ENCODE measurements at regions not wholly inside any gene's neighbourhood (a gene's known extent, or its start where the extent isn't known, plus 50 kb on each side); places are given as distances from the start of the nearest gene placed in this dataset.

DNA sequence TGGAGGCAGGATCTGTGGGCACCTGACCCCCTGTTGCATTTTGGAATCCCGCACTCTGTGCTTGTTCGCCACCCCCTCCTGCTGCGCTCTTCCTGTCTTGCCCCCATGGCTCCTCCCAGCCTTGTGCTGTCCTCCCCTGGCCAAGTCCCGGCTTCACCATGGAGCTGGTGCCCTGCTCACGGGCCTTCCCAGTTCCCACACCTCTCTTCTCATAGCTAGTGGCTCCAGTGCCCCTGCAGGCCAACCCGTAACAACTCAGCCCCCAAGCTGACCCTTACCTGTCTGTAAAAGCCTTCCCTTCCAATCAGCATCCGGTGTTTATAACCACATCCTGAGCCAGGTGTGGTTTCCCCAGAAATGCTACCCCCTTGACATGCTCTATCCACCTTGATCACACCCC lies 407.7 kb upstream of the C2CD4B start:
- Mint-ChIP-seq H3K36me3 (no peaks in the 10 kb centered on the region), H3K4me3 (no peak overlapping the region), H3K4me1 (peaks cover 8% of the 10 kb centered on the region), H3K27me3 (ENCODE audit: low read depth) (no peaks in the 10 kb centered on the region), H3K9me3 (peaks cover 3% of the 10 kb centered on the region), H3K27ac (no peak overlapping the region)
- DNase-seq (ENCODE audit: low spot score in 2 of 2, unreplicated experiment in 2 of 2) = no peak
- TF ChIP-seq, protein P1, sequence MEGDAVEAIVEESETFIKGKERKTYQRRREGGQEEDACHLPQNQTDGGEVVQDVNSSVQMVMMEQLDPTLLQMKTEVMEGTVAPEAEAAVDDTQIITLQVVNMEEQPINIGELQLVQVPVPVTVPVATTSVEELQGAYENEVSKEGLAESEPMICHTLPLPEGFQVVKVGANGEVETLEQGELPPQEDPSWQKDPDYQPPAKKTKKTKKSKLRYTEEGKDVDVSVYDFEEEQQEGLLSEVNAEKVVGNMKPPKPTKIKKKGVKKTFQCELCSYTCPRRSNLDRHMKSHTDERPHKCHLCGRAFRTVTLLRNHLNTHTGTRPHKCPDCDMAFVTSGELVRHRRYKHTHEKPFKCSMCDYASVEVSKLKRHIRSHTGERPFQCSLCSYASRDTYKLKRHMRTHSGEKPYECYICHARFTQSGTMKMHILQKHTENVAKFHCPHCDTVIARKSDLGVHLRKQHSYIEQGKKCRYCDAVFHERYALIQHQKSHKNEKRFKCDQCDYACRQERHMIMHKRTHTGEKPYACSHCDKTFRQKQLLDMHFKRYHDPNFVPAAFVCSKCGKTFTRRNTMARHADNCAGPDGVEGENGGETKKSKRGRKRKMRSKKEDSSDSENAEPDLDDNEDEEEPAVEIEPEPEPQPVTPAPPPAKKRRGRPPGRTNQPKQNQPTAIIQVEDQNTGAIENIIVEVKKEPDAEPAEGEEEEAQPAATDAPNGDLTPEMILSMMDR (IDR thresholded peaks at IDR 0.05; ENCODE audit: unreplicated experiment) = no peak

DNA sequence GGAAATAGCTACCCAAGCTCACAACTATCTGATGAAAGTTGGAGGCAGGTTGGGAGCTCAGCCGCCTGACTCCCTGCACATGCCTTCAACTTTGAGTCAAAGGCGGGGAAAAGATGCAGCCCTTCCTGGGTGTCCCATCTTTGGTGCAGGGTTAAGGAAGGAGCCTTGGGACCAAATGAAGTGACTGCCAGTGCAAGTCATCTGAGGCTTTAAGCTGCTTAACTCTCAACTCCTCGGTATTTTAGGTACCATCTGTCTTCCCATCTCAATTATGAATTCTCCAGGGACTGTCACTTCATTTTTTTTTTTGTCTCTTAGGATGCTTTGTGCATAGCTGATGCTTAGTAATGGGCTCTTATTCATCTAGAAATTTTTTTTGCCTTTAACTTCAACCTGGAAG lies 408.8 kb upstream of the C2CD4B start:
- DNase-seq (ENCODE audit: low spot score in 2 of 2, unreplicated experiment in 2 of 2) = no peak
- H3K27ac Mint-ChIP-seq = no peak overlapping the region
- H3K4me3 Mint-ChIP-seq = no peak overlapping the region

DNA sequence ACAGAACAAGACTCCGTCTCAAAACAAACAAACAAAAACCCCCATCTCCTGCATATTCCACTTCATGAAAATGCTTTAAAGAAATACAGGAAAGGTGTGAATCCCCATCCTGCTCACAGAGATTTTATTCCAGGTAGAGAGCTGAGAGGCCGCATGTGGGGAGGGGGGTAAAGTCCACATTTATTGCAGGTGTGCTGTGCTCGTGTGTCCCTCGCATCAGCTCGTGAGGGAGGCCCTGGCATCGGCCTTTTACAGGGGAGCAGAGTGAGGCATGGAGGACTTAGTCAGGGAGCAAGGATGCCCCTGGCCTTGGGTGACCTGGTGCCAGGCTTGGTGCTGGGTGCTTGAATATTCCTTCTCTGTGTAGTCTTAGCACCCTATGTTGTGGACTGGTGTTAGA lies 413.5 kb upstream of the C2CD4B start:
- no peak overlapping the region for H3K4me3 Mint-ChIP-seq
- no peak for DNase-seq (ENCODE audit: low spot score in 2 of 2, unreplicated experiment in 2 of 2)
- H3K9me3 Mint-ChIP-seq = no peaks in the 10 kb centered on the region
- TF ChIP-seq, protein P1 (IDR thresholded peaks at IDR 0.05; ENCODE audit: unreplicated experiment) = no peak
- no peaks in the 10 kb centered on the region for H3K4me1 Mint-ChIP-seq
- H3K27ac Mint-ChIP-seq = no peak overlapping the region
- no peaks in the 10 kb centered on the region for H3K36me3 Mint-ChIP-seq
- H3K27me3 Mint-ChIP-seq (ENCODE audit: low read depth) = no peaks in the 10 kb centered on the region

More for the DNA sequence above, 408.8 kb upstream of the C2CD4B start:
- Mint-ChIP-seq H3K9me3 (peaks cover 3% of the 10 kb centered on the region), H3K4me1 (peaks cover 8% of the 10 kb centered on the region), H3K27me3 (ENCODE audit: low read depth) (no peaks in the 10 kb centered on the region), H3K36me3 (no peaks in the 10 kb centered on the region)
- TF ChIP-seq, protein P1 (IDR thresholded peaks at IDR 0.05; ENCODE audit: unreplicated experiment) = no peak

DNA sequence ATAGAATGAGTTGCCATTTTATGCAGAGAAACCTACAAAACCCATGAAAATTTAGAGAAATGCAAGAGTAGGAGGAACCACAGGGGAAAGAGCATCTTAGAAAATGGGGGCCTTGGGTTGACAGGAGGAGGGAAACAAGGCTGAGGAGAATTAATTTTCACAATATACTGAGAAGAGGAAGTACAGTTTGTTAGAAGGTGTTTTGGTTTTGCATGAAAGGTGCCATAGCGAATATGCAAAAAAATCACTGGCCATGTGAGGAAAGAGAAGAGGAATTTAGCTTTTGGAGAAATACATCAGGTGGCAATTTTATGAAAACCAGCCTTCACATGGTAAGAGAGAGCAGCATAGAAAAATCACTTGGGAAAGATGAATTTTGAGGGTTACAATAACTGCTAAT lies 413.9 kb upstream of the C2CD4B start:
- Mint-ChIP-seq H3K4me3 (no peak overlapping the region), H3K27ac (no peak overlapping the region), H3K9me3 (no peaks in the 10 kb centered on the region), H3K36me3 (no peaks in the 10 kb centered on the region), H3K4me1 (no peaks in the 10 kb centered on the region), H3K27me3 (ENCODE audit: low read depth) (no peaks in the 10 kb centered on the region)
- TF ChIP-seq, protein P1 (IDR thresholded peaks at IDR 0.05; ENCODE audit: unreplicated experiment) = no peak
- no peak for DNase-seq (ENCODE audit: low spot score in 2 of 2, unreplicated experiment in 2 of 2)

DNA sequence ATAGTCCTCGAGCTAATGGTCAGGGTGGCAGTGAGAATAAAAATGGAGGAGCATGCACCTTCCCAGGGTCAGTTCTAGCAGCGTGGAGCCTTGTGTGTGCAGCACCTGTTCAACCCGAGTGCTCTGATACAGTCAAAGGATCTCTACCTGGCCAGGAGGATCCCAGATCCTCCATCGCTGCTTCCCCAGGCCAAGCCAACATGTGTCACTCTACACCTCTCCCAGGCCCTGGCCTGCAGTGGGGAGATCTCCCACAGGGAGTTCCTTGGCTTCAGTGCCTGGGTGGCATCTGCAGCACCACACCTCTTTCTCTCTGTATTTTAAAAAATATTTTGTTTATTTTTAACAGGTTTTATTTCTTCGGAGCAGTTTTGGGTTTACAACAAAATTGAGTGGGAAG lies 414.8 kb upstream of the C2CD4B start:
- Mint-ChIP-seq H3K4me1 (no peaks in the 10 kb centered on the region), H3K27ac (no peak overlapping the region), H3K27me3 (ENCODE audit: low read depth) (no peaks in the 10 kb centered on the region), H3K36me3 (no peaks in the 10 kb centered on the region), H3K9me3 (no peaks in the 10 kb centered on the region), H3K4me3 (no peak overlapping the region)
- TF ChIP-seq, protein P1 (IDR thresholded peaks at IDR 0.05; ENCODE audit: unreplicated experiment) = no peak
- no peak for DNase-seq (ENCODE audit: low spot score in 2 of 2, unreplicated experiment in 2 of 2)

DNA sequence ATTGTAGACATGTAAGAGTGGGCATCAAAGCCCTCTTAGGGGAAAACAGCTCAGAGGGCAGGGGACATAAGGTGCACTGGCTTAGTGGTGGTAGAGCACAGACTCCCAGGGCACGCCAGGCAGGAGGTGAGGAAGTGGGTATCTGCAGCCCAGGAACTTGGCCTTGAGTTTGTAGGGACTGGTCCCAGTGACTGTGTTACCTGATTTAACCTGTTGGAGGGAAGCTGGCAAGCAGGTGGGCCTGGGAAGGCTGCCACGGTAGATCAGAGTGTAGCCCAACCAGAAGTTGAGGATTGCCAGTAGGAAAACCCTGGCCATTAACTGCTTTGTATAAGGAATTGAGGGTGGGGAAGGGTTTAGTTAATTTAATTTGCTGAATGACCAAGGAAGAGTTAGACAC lies 417.5 kb upstream of the C2CD4B start:
- DNase-seq (ENCODE audit: low spot score in 2 of 2, unreplicated experiment in 2 of 2) = no peak
- Mint-ChIP-seq H3K4me1 (no peaks in the 10 kb centered on the region), H3K27ac (no peak overlapping the region), H3K36me3 (no peaks in the 10 kb centered on the region), H3K4me3 (no peak overlapping the region), H3K27me3 (ENCODE audit: low read depth) (no peaks in the 10 kb centered on the region), H3K9me3 (no peaks in the 10 kb centered on the region)
- TF ChIP-seq, protein P1 (IDR thresholded peaks at IDR 0.05; ENCODE audit: unreplicated experiment) = no peak
